GM12878 (cell line): ENCODE measurements at regions not wholly inside any gene's neighbourhood (a gene's known extent, or its start where the extent isn't known, plus 50 kb on each side); places are given as distances from the start of the nearest gene placed in this dataset.

Experiments
- ATAC-seq: fragments of 200-7000 bp; cut with Tn5 transposase; 3 replicates; pipeline ENCODE4 v1.9.1; 2020; ENCODE audit warnings: mild to moderate bottlenecking, moderate library complexity
- BruUV-seq: library from RNA; stranded (reverse); fragments of 400-500 nt; replicated peaks from 2 replicates; lab custom pipeline; 2021; lab: Mats Ljungman, UMichigan
- CTCF ChIA-PET: fragments of 300-600 bp; sonication (Branson Sonifier 250); formaldehyde crosslinking; extraction: SDS; loops from one replicate; lab custom pipeline; 2021; ENCODE audit warnings: inconsistent platforms; lab: Yijun Ruan, JAX
- POLR2A ChIA-PET: fragments of 350-600 bp; formaldehyde crosslinking; extraction: SDS; loops from one replicate; lab custom pipeline; 2021; ENCODE audit warnings: inconsistent platforms; lab: Charles Lee
- RAD21 ChIA-PET: fragments of 300-600 bp; sonication (Branson Sonifier 250); formaldehyde crosslinking; loops from one replicate; lab custom pipeline; 2023; ENCODE audit warnings: antibody characterized with exemption; ENCODE audit not compliant: unreplicated experiment; lab: Charles Lee
- SMC1A ChIA-PET: fragments of 300-600 bp; sonication (Branson Sonifier 250); formaldehyde crosslinking; loops from one replicate; lab custom pipeline; 2023; ENCODE audit not compliant: unreplicated experiment, uncharacterized antibody; lab: Charles Lee
- DNase-seq: peaks from one replicate; pipeline ENCODE4 v3.0.0-alpha.2; 2011; ENCODE audit warnings: low read depth, low spot score
- FAIRE-seq: peaks from 3 replicates; lab custom pipeline; 2011; peaks lifted over from hg19 to GRCh38; lab: Jason Lieb, UNC
- H2AFZ ChIP-seq: 2 replicates; pipeline ENCODE4 v1.6.0; 2011; ENCODE audit warnings: low read depth, low read length, control low read depth; ENCODE audit not compliant: control insufficient read depth
- H3K27ac ChIP-seq: 2 replicates; pipeline ENCODE4 v1.5.1; 2011; ENCODE audit warnings: control low read depth; ENCODE audit not compliant: control insufficient read depth, insufficient read depth
- H3K27me3 ChIP-seq, 2 experiments: replicated peaks in 1 of 2; 2 replicates each; pipeline versions ENCODE4 v1.6.0 to v1.6.1; 2011; ENCODE audit warnings: low read length in 1 of 2; ENCODE audit not compliant: control insufficient read depth in 2 of 2, insufficient read depth in 2 of 2
- H3K36me3 ChIP-seq, 2 experiments: 2 replicates each; pipeline ENCODE4 v1.5.1; 2011; ENCODE audit warnings: low read length in 1 of 2; ENCODE audit not compliant: control insufficient read depth in 2 of 2, insufficient read depth in 2 of 2
- H3K4me1 ChIP-seq: 2 replicates; pipeline ENCODE4 v1.6.1; 2011; ENCODE audit warnings: mild to moderate bottlenecking, low read length, moderate library complexity, mixed read lengths; ENCODE audit not compliant: control insufficient read depth, insufficient read depth
- H3K4me2 ChIP-seq: 2 replicates; pipeline ENCODE4 v1.6.0; 2011; ENCODE audit warnings: control low read depth; ENCODE audit not compliant: control insufficient read depth, insufficient read depth
- H3K4me3 ChIP-seq: fragments of 200-600 bp; sonication (generic); 2 replicates; pipeline ENCODE4 v1.5.1; 2016
- H3K79me2 ChIP-seq: 2 replicates; pipeline ENCODE4 v1.6.0; 2011; ENCODE audit warnings: low read length; ENCODE audit not compliant: control insufficient read depth, insufficient read depth
- H3K9ac ChIP-seq: 2 replicates; pipeline ENCODE4 v1.8.0; 2011; ENCODE audit warnings: low read length, control low read depth, mixed read lengths; ENCODE audit not compliant: control insufficient read depth, insufficient read depth
- H3K9me3 ChIP-seq: replicated peaks from 3 replicates; pipeline ENCODE4 v1.5.1; 2011; ENCODE audit warnings: mild to moderate bottlenecking, low read length; ENCODE audit not compliant: control insufficient read depth, insufficient read depth
- H4K20me1 ChIP-seq: 2 replicates; pipeline ENCODE4 v1.6.0; 2011; ENCODE audit not compliant: control insufficient read depth, insufficient read depth
- BMI1 ChIP-seq: fragments of 450-650 bp; IDR thresholded peaks from 2 replicates; pipeline ENCODE4 v1.6.1; 2016; ENCODE audit warnings: mild to moderate bottlenecking, moderate library complexity, borderline replicate concordance
- BRCA1 ChIP-seq: IDR thresholded peaks from 2 replicates; pipeline ENCODE4 v1.6.1; 2011; ENCODE audit warnings: low read depth, low read length, improper control_type of control experiment
- CBX3 ChIP-seq: fragments of 200-600 bp; sonication (generic); IDR thresholded peaks from 2 replicates; pipeline ENCODE4 v1.6.1; 2016; ENCODE audit warnings: low read depth, borderline replicate concordance
- CBX5 ChIP-seq: sonication (generic); IDR thresholded peaks from 2 replicates; pipeline ENCODE4 v1.6.1; 2016; ENCODE audit warnings: low read depth, moderate library complexity, mild to moderate bottlenecking, inconsistent platforms
- ETV6 ChIP-seq, 2 experiments: fragments of 450-650 bp in 1 of 2; IDR thresholded peaks in 1 of 2; conservative IDR thresholded peaks in 1 of 2; 2 replicates each; pipeline ENCODE4 v1.6.1; 2014; ENCODE audit warnings: antibody characterized with exemption in 1 of 2, borderline replicate concordance in 1 of 2, low read depth in 1 of 2, mild to moderate bottlenecking in 1 of 2, moderate library complexity in 1 of 2
- FOXK2 ChIP-seq: fragments of 450-650 bp; IDR thresholded peaks from 2 replicates; pipeline ENCODE4 v1.6.1; 2017; ENCODE audit warnings: mild to moderate bottlenecking, moderate library complexity
- IKZF2 ChIP-seq, 2 experiments: fragments of 450-650 bp; IDR thresholded peaks; 2 replicates each; pipeline ENCODE4 v1.6.1; 2017; ENCODE audit warnings: mild to moderate bottlenecking in 2 of 2, moderate library complexity in 2 of 2
- RB1 ChIP-seq: fragments of 450-650 bp; formaldehyde crosslinking; IDR thresholded peaks from 2 replicates; pipeline ENCODE4 v1.6.1; 2017; ENCODE audit warnings: mild to moderate bottlenecking, borderline replicate concordance
- RCOR1 ChIP-seq: conservative IDR thresholded peaks from 2 replicates; pipeline ENCODE4 v1.6.1; 2012; ENCODE audit warnings: low read depth, low read length, improper control_type of control experiment
- RUNX3 ChIP-seq: IDR thresholded peaks from 2 replicates; pipeline ENCODE4 v1.6.1; 2012; ENCODE audit warnings: low read length, inconsistent platforms
- WGBS: methylation state at CpG from one replicate; pipeline ENCODE4 v1.1.6; 2016; ENCODE audit warnings: low lambda C conversion rate; ENCODE audit not compliant: insufficient replicate concordance, insufficient coverage; ENCODE audit errors: missing lambda C conversion rate; 5-methylcytosine and 5-hydroxymethylcytosine counted together
- in situ Hi-C: fragments of 300-500 bp; cut with MboI; formaldehyde crosslinking; loops from 9 replicates; pipeline ENCODE4 v1.14.3; 2018; ENCODE audit warnings: mixed read lengths
- intact Hi-C: fragments of 100-400 bp; cut with micrococcal nuclease; formaldehyde crosslinking; loops from one replicate; pipeline ENCODE4 v1.14.2; 2022; ENCODE audit not compliant: unreplicated experiment
- TF ChIP-seq, protein P1 (sequence below): fragments of 450-650 bp; formaldehyde crosslinking; IDR thresholded peaks from 2 replicates; pipeline ENCODE4 v1.5.0; 2022; ENCODE audit warnings: mild to moderate bottlenecking, missing genetic modification characterization
- TF ChIP-seq, protein P2 (sequence below): IDR thresholded peaks from 2 replicates; pipeline ENCODE4 v1.6.1; 2012; ENCODE audit warnings: mild to moderate bottlenecking, low read depth, low read length

DNA sequence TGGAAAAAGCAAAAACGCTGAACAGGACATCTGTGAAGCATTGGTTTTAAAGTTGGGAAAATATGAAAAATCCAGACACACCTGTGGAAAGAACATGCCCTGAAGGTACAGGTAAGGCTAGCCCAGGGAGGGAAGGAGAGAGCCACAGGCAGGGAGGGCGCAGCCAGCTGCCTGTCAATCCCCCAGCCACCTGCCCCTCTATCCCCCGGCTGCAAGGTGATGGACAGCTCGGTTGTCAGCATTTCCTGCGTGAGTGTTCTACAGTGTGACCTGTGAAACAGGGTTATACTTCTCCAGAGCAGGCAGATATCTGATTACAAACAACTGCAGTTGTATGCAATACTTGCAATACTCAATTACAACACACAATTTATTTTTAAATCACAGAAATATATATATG lies 358.1 kb downstream of the SMOC2 start:
- Histone ChIP-seq H4K20me1 (no peaks in the 10 kb centered on the region), H3K27me3 (no peaks in the 10 kb centered on the region), H3K9me3 (no peaks in the 10 kb centered on the region; the same call in 2 of the 3 replicates), H3K4me3 (no peak overlapping the region), H3K4me1 (no peaks in the 10 kb centered on the region), H3K79me2 (no peaks in the 10 kb centered on the region), H2AFZ (no peak overlapping the region), H3K9ac (no peak overlapping the region), H3K36me3 (no peaks in the 10 kb centered on the region), H3K4me2 (no peak overlapping the region), H3K27ac (no peak overlapping the region)
- DNase-seq (no peak), ATAC-seq (no peak), FAIRE-seq (no peak)
- ChIA-PET POLR2A (no interaction called here), CTCF (no interaction called here), SMC1A (no interaction called here), RAD21 (no interaction called here)
- BruUV-seq = no TSS peak
- in situ Hi-C loops (no loop called here), intact Hi-C loops (no loop called here)
- TF ChIP-seq BMI1 (no peak), RCOR1 (no peak), IKZF2 (IDR thresholded peaks at IDR 0.05) (no peak), BRCA1 (no peak), ETV6 (conservative IDR thresholded peaks at IDR 0.05 in 1 of 2, IDR thresholded peaks at IDR 0.05 in 1 of 2; ENCODE audit: borderline replicate concordance in 1 of 2, low read depth in 1 of 2) (no peak), FOXK2 (no peak), CBX5 (no peak), RB1 (no peak), RUNX3 (no peak), CBX3 (no peak)
- TF ChIP-seq, protein P1, sequence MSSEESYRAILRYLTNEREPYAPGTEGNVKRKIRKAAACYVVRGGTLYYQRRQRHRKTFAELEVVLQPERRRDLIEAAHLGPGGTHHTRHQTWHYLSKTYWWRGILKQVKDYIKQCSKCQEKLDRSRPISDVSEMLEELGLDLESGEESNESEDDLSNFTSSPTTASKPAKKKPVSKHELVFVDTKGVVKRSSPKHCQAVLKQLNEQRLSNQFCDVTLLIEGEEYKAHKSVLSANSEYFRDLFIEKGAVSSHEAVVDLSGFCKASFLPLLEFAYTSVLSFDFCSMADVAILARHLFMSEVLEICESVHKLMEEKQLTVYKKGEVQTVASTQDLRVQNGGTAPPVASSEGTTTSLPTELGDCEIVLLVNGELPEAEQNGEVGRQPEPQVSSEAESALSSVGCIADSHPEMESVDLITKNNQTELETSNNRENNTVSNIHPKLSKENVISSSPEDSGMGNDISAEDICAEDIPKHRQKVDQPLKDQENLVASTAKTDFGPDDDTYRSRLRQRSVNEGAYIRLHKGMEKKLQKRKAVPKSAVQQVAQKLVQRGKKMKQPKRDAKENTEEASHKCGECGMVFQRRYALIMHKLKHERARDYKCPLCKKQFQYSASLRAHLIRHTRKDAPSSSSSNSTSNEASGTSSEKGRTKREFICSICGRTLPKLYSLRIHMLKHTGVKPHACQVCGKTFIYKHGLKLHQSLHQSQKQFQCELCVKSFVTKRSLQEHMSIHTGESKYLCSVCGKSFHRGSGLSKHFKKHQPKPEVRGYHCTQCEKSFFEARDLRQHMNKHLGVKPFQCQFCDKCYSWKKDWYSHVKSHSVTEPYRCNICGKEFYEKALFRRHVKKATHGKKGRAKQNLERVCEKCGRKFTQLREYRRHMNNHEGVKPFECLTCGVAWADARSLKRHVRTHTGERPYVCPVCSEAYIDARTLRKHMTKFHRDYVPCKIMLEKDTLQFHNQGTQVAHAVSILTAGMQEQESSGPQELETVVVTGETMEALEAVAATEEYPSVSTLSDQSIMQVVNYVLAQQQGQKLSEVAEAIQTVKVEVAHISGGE (CRISPR knock-in tag) = no peak
- TF ChIP-seq, protein P2, sequence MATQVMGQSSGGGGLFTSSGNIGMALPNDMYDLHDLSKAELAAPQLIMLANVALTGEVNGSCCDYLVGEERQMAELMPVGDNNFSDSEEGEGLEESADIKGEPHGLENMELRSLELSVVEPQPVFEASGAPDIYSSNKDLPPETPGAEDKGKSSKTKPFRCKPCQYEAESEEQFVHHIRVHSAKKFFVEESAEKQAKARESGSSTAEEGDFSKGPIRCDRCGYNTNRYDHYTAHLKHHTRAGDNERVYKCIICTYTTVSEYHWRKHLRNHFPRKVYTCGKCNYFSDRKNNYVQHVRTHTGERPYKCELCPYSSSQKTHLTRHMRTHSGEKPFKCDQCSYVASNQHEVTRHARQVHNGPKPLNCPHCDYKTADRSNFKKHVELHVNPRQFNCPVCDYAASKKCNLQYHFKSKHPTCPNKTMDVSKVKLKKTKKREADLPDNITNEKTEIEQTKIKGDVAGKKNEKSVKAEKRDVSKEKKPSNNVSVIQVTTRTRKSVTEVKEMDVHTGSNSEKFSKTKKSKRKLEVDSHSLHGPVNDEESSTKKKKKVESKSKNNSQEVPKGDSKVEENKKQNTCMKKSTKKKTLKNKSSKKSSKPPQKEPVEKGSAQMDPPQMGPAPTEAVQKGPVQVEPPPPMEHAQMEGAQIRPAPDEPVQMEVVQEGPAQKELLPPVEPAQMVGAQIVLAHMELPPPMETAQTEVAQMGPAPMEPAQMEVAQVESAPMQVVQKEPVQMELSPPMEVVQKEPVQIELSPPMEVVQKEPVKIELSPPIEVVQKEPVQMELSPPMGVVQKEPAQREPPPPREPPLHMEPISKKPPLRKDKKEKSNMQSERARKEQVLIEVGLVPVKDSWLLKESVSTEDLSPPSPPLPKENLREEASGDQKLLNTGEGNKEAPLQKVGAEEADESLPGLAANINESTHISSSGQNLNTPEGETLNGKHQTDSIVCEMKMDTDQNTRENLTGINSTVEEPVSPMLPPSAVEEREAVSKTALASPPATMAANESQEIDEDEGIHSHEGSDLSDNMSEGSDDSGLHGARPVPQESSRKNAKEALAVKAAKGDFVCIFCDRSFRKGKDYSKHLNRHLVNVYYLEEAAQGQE = no peak
- 2% methylated on average over 5 of the region's 5 CpGs for WGBS
